Common myeloid progenitor, CD34-positive (primary cell): ENCODE measurements at regions not wholly inside any gene's neighbourhood (a gene's known extent, or its start where the extent isn't known, plus 50 kb on each side); places are given as distances from the start of the nearest gene placed in this dataset.
"Not testable (repeated sequence)": the region's sequence is repeated elsewhere in the genome, so short reads cannot be mapped to it uniquely, and the experiment has no call there.

Experiments used
- CTCF ChIA-PET: fragments of 350-600 bp; sonication (Branson Sonifier 250); formaldehyde crosslinking; loops from one replicate; lab custom pipeline; 2021; ENCODE audit warnings: antibody characterized with exemption; lab: Charles Lee
- POLR2A ChIA-PET: fragments of 350-600 bp; sonication (Branson Sonifier 250); formaldehyde crosslinking; loops from one replicate; lab custom pipeline; 2021; ENCODE audit warnings: antibody characterized with exemption; lab: Charles Lee
- DNase-seq, 3 donors: peaks; one replicate each; pipeline versions ENCODE4 v3.0.0 to v3.0.0-alpha.2; 2013
- H3K27ac ChIP-seq, 2 experiments: 1 replicate in 1 of 2; 2 replicates in 1 of 2; pipeline ENCODE4 v1.7.0; 2013; ENCODE audit warnings: inconsistent platforms in 2 of 2, low read length in 2 of 2, mild to moderate bottlenecking in 2 of 2, low read depth in 1 of 2, moderate library complexity in 1 of 2; ENCODE audit not compliant: severe bottlenecking in 2 of 2, insufficient read depth in 1 of 2, poor library complexity in 1 of 2
- H3K27me3 ChIP-seq, 5 experiments: replicated peaks in 2 of 5; 1 replicate in 3 of 5; 2 replicates in 2 of 5; pipeline versions ENCODE4 v1.6.1 to v1.7.0; 2013; ENCODE audit warnings: low read length in 4 of 5, mild to moderate bottlenecking in 2 of 5, moderate library complexity in 2 of 5, inconsistent platforms in 1 of 5; ENCODE audit not compliant: insufficient read depth in 5 of 5, control insufficient read depth in 4 of 5
- H3K36me3 ChIP-seq, 4 experiments: 1 replicate in 2 of 4; 2 replicates in 2 of 4; pipeline versions ENCODE4 v1.6.1 to v1.7.0; 2013; ENCODE audit warnings: low read length in 3 of 4, control low read depth in 1 of 4, mild to moderate bottlenecking in 1 of 4; ENCODE audit not compliant: control insufficient read depth in 4 of 4, insufficient read depth in 4 of 4
- H3K4me1 ChIP-seq, 4 experiments: 1 replicate in 3 of 4; 2 replicates in 1 of 4; pipeline versions ENCODE4 v1.6.1 to v1.7.1; 2013; ENCODE audit warnings: low read length in 3 of 4, mild to moderate bottlenecking in 3 of 4, control low read depth in 1 of 4, inconsistent platforms in 1 of 4, moderate library complexity in 1 of 4; ENCODE audit not compliant: control insufficient read depth in 4 of 4, insufficient read depth in 4 of 4; ENCODE audit errors: control extremely low read depth in 1 of 4
- H3K4me3 ChIP-seq, 7 experiments: 1 replicate in 4 of 7; 2 replicates in 3 of 7; pipeline versions ENCODE4 v1.5.1 to v1.7.0; 2013; ENCODE audit warnings: mild to moderate bottlenecking in 7 of 7, low read length in 6 of 7, moderate library complexity in 6 of 7, inconsistent platforms in 2 of 7, low read depth in 2 of 7, control low read depth in 1 of 7; ENCODE audit not compliant: insufficient read depth in 4 of 7, control insufficient read depth in 1 of 7; ENCODE audit errors: extremely low read depth in 1 of 7
- H3K9me3 ChIP-seq, 5 experiments: 1 replicate in 4 of 5; 2 replicates in 1 of 5; pipeline versions ENCODE4 v1.6.1 to v1.7.1; 2013; ENCODE audit warnings: low read length in 4 of 5, mild to moderate bottlenecking in 2 of 5, inconsistent platforms in 1 of 5, low read depth in 1 of 5, moderate library complexity in 1 of 5; ENCODE audit not compliant: control insufficient read depth in 4 of 5, insufficient read depth in 2 of 5; ENCODE audit errors: control extremely low read depth in 1 of 5
- WGBS: methylation state at CpG from one replicate; pipeline ENCODE4 v1.1.5; 2013; ENCODE audit not compliant: insufficient coverage; 5-methylcytosine and 5-hydroxymethylcytosine counted together

DNA sequence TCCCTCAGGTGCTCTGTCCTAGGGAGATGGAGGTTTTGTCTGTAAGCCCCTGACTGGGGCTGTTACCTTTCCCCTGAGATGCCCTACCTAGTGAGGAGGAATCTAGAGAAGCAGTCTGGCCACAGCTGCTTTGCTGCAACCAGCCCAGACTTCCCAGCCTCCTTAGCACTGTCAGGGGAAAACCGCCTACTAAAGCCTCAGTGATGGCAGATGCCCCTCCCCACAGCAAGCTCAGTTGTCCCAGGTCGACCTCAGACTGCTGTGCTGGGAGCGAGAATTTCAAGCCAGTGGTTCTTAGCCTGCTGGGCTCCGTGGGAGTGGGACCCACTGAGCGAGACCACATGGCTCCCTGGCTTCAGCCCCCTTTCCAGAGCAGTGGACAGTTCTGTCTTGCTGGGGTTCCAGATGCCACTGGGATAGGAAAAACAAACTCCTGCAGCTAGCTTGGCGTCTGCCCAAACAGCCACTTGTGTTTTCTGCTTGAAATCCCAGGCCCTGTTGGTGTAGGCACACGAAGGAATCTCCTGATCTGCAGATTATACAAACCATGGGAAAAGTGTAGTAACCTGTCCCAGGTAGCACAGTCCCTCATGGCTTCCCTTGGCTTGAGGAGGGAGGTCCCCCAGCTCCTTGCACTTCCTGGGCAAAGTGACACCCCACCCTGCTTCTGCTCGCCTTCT, 146.4 kb upstream of the PROKR2 start:
- CTCF ChIA-PET = no interaction called here
- 96% methylated on average over 8 of the region's 8 CpGs for WGBS
- H3K9me3 ChIP-seq = peaks cover 0 to 3% (median 0%) of the 10 kb centered on the region in 5 experiments
- H3K27me3 ChIP-seq = peaks cover 0 to 2% (median 0%) of the 10 kb centered on the region in 5 experiments
- POLR2A ChIA-PET = no interaction called here
- H3K36me3 ChIP-seq = no peaks in the 10 kb centered on the region
- peak overlapping the region in 1 of 7 experiments; percentile 22 for H3K4me3 ChIP-seq
- no peak overlapping the region for H3K27ac ChIP-seq
- H3K4me1 ChIP-seq = peaks cover 0 to 10% (median 4%) of the 10 kb centered on the region in 4 experiments
- no peak for DNase-seq

DNA sequence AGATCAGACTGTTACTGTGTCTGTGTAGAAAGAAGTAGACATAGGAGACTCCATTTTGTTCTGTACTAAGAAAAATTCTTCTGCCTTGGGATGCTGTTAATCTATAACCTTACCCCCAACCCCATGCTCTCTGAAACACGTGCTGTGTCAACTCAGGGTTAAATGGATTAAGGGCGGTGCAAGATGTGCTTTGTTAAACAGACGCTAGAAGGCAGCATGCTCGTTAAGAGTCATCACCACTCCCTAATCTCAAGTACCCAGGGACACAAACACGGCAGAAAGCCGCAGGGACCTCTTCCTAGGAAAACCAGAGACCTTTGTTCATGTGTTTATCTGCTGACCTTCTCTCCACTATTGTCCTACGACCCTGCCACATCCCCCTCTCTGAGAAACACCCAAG, 137.0 kb upstream of the PROKR2 start:
- CTCF ChIA-PET = not testable (repeated sequence)

DNA sequence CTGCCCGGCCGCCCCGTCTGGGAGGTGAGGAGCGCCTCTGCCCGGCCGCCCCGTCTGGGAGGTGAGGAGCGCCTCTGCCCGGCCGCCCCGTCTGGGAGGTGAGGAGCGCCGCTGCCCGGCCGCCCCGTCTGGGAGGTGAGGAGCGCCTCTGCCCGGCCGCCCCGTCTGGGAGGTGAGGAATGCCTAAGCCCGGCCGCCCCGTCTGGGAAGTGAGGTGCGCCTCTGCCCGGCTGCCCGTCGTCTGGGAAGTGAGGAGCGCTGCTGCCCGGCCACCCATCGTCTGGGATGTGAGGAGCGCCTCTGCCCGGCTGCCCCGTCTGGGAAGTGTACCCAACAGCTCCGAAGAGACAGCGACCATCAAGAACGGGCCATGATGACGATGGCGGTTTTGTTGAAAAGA, 136.6 kb upstream of the PROKR2 start:
- H3K27ac ChIP-seq, H3K27me3 ChIP-seq, H3K4me1 ChIP-seq, H3K4me3 ChIP-seq, H3K36me3 ChIP-seq, POLR2A ChIA-PET, H3K9me3 ChIP-seq, CTCF ChIA-PET, DNase-seq: not testable (repeated sequence)
- WGBS = 98% methylated on average over 24 of the region's 38 CpGs

More for the DNA sequence above, 137.0 kb upstream of the PROKR2 start:
- H3K27me3 ChIP-seq, POLR2A ChIA-PET, H3K4me3 ChIP-seq, H3K36me3 ChIP-seq, H3K27ac ChIP-seq, H3K9me3 ChIP-seq, H3K4me1 ChIP-seq: not testable (repeated sequence)
- 0% methylated on average over 2 of the region's 7 CpGs for WGBS
- peak in 1 of 3 donors; percentile 42 for DNase-seq

DNA sequence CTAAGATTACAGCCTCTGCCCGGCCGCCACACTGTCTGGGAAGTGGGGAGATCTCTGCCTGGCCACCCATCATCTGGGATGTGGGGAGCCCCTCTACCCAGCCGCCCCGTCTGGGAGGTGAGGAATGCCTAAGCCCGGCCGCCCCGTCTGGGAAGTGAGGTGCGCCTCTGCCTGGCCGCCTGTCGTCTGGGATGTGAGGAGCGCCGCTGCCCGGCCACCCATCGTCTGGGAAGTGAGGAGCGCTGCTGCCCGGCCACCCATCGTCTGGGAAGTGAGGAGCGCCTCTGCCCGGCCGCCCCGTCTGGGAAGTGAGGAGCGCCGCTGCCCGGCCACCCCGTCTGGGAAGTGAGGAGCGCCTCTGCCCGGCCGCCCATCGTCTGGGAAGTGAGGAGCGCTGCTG, 135.9 kb upstream of the PROKR2 start:
- H3K27ac ChIP-seq, H3K27me3 ChIP-seq, DNase-seq, H3K9me3 ChIP-seq, H3K4me3 ChIP-seq, POLR2A ChIA-PET, CTCF ChIA-PET, H3K36me3 ChIP-seq, H3K4me1 ChIP-seq: not testable (repeated sequence)
- WGBS = over 99% methylated on average over 12 of the region's 30 CpGs

DNA sequence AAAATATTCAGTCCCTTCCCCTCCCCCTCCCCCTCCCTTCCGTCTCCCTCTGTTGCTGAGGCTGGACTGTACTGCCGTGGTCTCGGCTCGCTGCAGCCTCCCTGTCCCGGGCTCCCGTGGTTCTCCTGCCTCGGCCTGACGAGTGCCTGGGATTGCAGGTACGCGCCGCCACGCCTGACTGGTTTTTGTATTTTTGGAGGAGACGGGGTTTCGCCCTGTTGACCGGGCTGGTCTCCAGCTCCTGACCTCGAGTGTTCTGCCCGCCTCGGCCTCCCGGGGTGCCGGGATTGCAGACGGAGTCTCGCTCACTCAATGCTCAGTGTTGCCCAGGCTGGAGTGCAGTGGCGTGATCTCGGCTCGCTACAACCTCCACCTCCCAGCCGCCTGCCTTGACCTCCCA, 135.5 kb upstream of the PROKR2 start:
- CTCF ChIA-PET, H3K27ac ChIP-seq, H3K4me1 ChIP-seq, POLR2A ChIA-PET, DNase-seq, H3K9me3 ChIP-seq, H3K27me3 ChIP-seq, H3K36me3 ChIP-seq, H3K4me3 ChIP-seq: not testable (repeated sequence)
- 99% methylated on average over 11 of the region's 26 CpGs for WGBS

DNA sequence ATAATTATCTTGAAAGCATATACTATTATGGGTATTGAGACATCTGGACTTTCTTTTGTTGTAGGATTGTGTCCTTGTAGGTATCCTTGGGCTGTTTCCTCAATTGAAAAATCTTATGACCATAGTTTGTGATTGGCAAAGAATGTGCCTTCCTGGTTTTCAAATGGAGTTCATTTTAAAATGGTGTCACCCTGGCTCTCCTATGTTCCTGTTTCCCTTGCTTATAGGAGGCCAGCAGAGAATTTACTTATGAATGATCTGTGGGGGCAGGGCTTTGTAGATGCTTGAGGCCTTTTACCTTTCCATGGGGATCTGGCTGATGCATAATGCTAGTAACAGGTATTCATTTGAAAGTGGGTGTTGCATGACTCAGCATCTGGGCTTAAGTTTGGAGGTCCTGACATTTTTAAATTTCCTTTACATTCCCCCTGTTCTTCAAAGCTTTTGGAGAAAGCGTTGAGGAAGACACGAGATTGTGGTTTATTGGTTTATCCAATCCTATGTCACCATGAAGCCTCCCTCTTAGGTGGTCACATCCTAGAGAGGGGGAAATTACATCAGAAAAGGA, 135.0 kb upstream of the PROKR2 start:
- WGBS = 73% methylated on average over 2 of the region's 2 CpGs
- Histone ChIP-seq H3K27me3 (peaks cover 0 to 7% (median 0%) of the 10 kb centered on the region in 5 experiments), H3K4me1 (peaks cover 0 to 1% (median 0%) of the 10 kb centered on the region in 4 experiments), H3K9me3 (no peaks in the 10 kb centered on the region), H3K27ac (no peak overlapping the region), H3K36me3 (no peaks in the 10 kb centered on the region), H3K4me3 (no peak overlapping the region)
- ChIA-PET CTCF (no interaction called here), POLR2A (interaction anchor here (0.6 kb wide), 1 partner anchor 61 kb away, joined by 5 read pairs; no protein-coding TSS in a partner anchor)
- no peak for DNase-seq

DNA sequence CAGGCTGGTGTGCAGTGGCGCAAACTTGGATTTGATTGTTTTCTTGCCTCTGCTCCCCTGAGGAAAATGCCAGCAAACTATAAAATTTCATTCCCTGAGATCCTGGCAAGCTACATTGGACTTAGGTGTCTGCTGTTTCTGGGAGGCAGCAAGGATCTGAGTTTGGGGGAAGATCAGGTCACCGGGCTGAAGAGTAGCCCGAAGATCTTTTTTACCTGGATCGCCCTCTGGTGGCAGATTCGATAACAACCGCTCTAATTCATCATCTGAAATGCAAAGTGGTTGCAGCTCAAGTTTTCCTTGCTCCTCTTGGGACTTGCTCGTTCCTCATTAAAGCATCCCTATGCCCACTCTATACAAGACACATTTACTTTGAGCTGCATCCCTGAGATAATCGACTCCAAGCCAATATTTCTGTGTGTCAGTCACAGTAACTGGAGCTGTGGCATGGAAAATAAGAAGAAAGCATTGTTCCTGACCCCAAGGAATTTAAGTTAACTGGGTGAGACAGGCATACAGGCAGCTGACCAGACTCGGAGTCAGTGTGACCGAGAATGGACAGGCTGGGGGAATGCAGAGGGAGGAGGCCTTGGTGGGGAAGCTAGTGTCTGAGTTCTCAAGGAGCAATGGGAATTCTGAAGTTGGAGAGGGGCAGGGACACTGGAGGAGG, 131.8 kb upstream of the PROKR2 start:
- CTCF ChIA-PET = interaction anchor here (0.7 to 2.3 kb wide), 15 partner anchors 10 to 1031 kb away, joined by 3 to 10 read pairs (median 4); no protein-coding TSS in a partner anchor
- POLR2A ChIA-PET = no interaction called here

More for the DNA sequence above, 131.8 kb upstream of the PROKR2 start:
- peak; percentile 41 to 58 (median 49) for DNase-seq
- Histone ChIP-seq H3K4me1 (no peaks in the 10 kb centered on the region), H3K36me3 (no peaks in the 10 kb centered on the region), H3K9me3 (no peaks in the 10 kb centered on the region), H3K4me3 (no peak overlapping the region), H3K27me3 (peaks cover 0 to 10% (median 0%) of the 10 kb centered on the region in 5 experiments), H3K27ac (no peak overlapping the region)
- 8% methylated on average over 8 of the region's 10 CpGs for WGBS
